HG02943 (cell line): ENCODE measurements at regions not wholly inside any gene's neighbourhood (a gene's known extent, or its start where the extent isn't known, plus 50 kb on each side); places are given as distances from the start of the nearest gene placed in this dataset.

Source experiments
- ATAC-seq: cut with Tn5 transposase; IDR thresholded peaks from one replicate; pipeline ENCODE4 v1.9.1; 2021; ENCODE audit warnings: mild to moderate bottlenecking, low read depth, moderate library complexity; ENCODE audit not compliant: unreplicated experiment

GRCh38 chr2:576292-576691 lies 100.9 kb downstream of the TMEM18 start:
- no peak for ATAC-seq

GRCh38 chr2:575727-576236 lies 101.4 kb downstream of the TMEM18 start:
- no peak for ATAC-seq

- no peak for ATAC-seq
Observed at GRCh38 chr2:575030-575726, 102.0 kb downstream of the TMEM18 start.

- ATAC-seq = no peak
Observed at GRCh38 chr2:573805-574392, 103.3 kb downstream of the TMEM18 start.

GRCh38 chr2:573025-573424 lies 104.2 kb downstream of the TMEM18 start:
- ATAC-seq = no peak

GRCh38 chr2:569681-570080 lies 107.5 kb downstream of the TMEM18 start:
- ATAC-seq = no peak

GRCh38 chr2:568639-569235 lies 108.5 kb downstream of the TMEM18 start:
- ATAC-seq = no peak

- no peak for ATAC-seq
Observed at GRCh38 chr2:567865-568638, 109.2 kb downstream of the TMEM18 start.

- no peak for ATAC-seq
Observed at GRCh38 chr2:567496-567864, 109.7 kb downstream of the TMEM18 start.

- no peak for ATAC-seq
Observed at GRCh38 chr2:566379-567313, 110.6 kb downstream of the TMEM18 start.

- no peak for ATAC-seq
Observed at GRCh38 chr2:564471-565181, 112.6 kb downstream of the TMEM18 start.

- no peak for ATAC-seq
Observed at GRCh38 chr2:563512-563911, 113.7 kb downstream of the TMEM18 start.

- ATAC-seq = no peak
Observed at GRCh38 chr2:562391-563364, 114.5 kb downstream of the TMEM18 start.

- ATAC-seq = no peak
Observed at GRCh38 chr2:558879-559278, 118.3 kb downstream of the TMEM18 start.

- ATAC-seq = no peak
Observed at GRCh38 chr2:558302-558642, 118.9 kb downstream of the TMEM18 start.

GRCh38 chr2:557635-558301 lies 119.4 kb downstream of the TMEM18 start:
- ATAC-seq = no peak

- ATAC-seq = no peak
Observed at GRCh38 chr2:556485-556884, 120.7 kb downstream of the TMEM18 start.
